22Rv1 (cell line): ENCODE measurements at regions not wholly inside any gene's neighbourhood (a gene's known extent, or its start where the extent isn't known, plus 50 kb on each side); places are given as distances from the start of the nearest gene placed in this dataset.

Source experiments
- CTCF ChIP-seq: fragments of 450-650 bp; IDR thresholded peaks from 2 replicates; pipeline ENCODE4 v1.5.1; 2017; ENCODE audit warnings: mild to moderate bottlenecking
- ZFX ChIP-seq: fragments of 450-650 bp; IDR thresholded peaks from 2 replicates; pipeline ENCODE4 v1.6.1; 2017; ENCODE audit warnings: antibody characterized with exemption, borderline replicate concordance

GRCh38 chr7:46214526-46214925 is 293.5 kb upstream of the IGFBP3 start:
- no peak for TF ChIP-seq CTCF
- no peak for TF ChIP-seq ZFX
